Astrocyte (in vitro differentiated cells and primary cell): ENCODE measurements at regions not wholly inside any gene's neighbourhood (a gene's known extent, or its start where the extent isn't known, plus 50 kb on each side); places are given as distances from the start of the nearest gene placed in this dataset.

Experiments
- DNase-seq: peaks from one replicate; pipeline ENCODE4 v3.0.0-alpha.2; 2010; ENCODE audit warnings: low read depth
- FAIRE-seq: peaks from 2 replicates; lab custom pipeline; 2011; peaks lifted over from hg19 to GRCh38; lab: Jason Lieb, UNC
- H2AFZ ChIP-seq: 2 replicates; pipeline ENCODE4 v1.6.0; 2012; ENCODE audit warnings: low read depth, low read length, inconsistent platforms
- H3K27ac ChIP-seq: 2 replicates; pipeline ENCODE4 v1.5.1; 2011; ENCODE audit warnings: low read depth, low read length, inconsistent platforms
- H3K27me3 ChIP-seq: 2 replicates; pipeline ENCODE4 v1.6.0; 2011; ENCODE audit warnings: low read length, inconsistent platforms; ENCODE audit not compliant: insufficient read depth
- H3K36me3 ChIP-seq: 2 replicates; pipeline ENCODE4 v1.5.1; 2011; ENCODE audit warnings: low read length, inconsistent platforms; ENCODE audit not compliant: insufficient read depth
- H3K4me1 ChIP-seq: 2 replicates; pipeline ENCODE4 v1.5.1; 2011; ENCODE audit warnings: low read length, inconsistent platforms; ENCODE audit not compliant: insufficient read depth
- H3K4me2 ChIP-seq: 2 replicates; pipeline ENCODE4 v1.6.0; 2012; ENCODE audit warnings: low read length, inconsistent platforms
- H3K4me3 ChIP-seq: 2 replicates; pipeline ENCODE4 v1.5.1; 2011; ENCODE audit warnings: low read depth, mild to moderate bottlenecking, low read length, inconsistent platforms; ENCODE audit not compliant: insufficient read depth
- H3K79me2 ChIP-seq: 2 replicates; pipeline ENCODE4 v1.6.0; 2012; ENCODE audit warnings: mild to moderate bottlenecking, low read length, inconsistent platforms; ENCODE audit not compliant: insufficient read depth
- H3K9ac ChIP-seq: 2 replicates; pipeline ENCODE4 v1.6.0; 2012; ENCODE audit warnings: mild to moderate bottlenecking, low read length, inconsistent platforms
- H3K9me3 ChIP-seq: 2 replicates; pipeline ENCODE4 v1.5.1; 2012; ENCODE audit warnings: low read depth, mild to moderate bottlenecking, low read length, inconsistent platforms; ENCODE audit not compliant: insufficient read depth
- H4K20me1 ChIP-seq: 2 replicates; pipeline ENCODE4 v1.6.0; 2012; ENCODE audit warnings: low read length, inconsistent platforms; ENCODE audit not compliant: insufficient read depth
- H3K27ac Mint-ChIP-seq: one replicate; pipeline ENCODE4 v1.8.0; 2021; ENCODE audit warnings: mild to moderate bottlenecking, mixed read lengths; ENCODE audit not compliant: unreplicated experiment
- H3K27me3 Mint-ChIP-seq: one replicate; pipeline ENCODE4 v1.8.0; 2021; ENCODE audit warnings: low read depth, mixed read lengths; ENCODE audit not compliant: unreplicated experiment
- H3K36me3 Mint-ChIP-seq: one replicate; pipeline ENCODE4 v1.8.0; 2021; ENCODE audit warnings: low read depth, mixed read lengths; ENCODE audit not compliant: unreplicated experiment
- H3K4me1 Mint-ChIP-seq: one replicate; pipeline ENCODE4 v1.8.0; 2021; ENCODE audit warnings: low read depth, mixed read lengths; ENCODE audit not compliant: unreplicated experiment
- H3K4me3 Mint-ChIP-seq: one replicate; pipeline ENCODE4 v1.8.0; 2021; ENCODE audit warnings: mild to moderate bottlenecking, moderate library complexity, mixed read lengths; ENCODE audit not compliant: unreplicated experiment
- H3K9me3 Mint-ChIP-seq: one replicate; pipeline ENCODE4 v1.8.0; 2021; ENCODE audit warnings: mild to moderate bottlenecking, mixed read lengths; ENCODE audit not compliant: unreplicated experiment
- EZH2 ChIP-seq: IDR thresholded peaks from 2 replicates; pipeline ENCODE4 v1.6.1; 2012; ENCODE audit warnings: mild to moderate bottlenecking, low read length, inconsistent platforms; ENCODE audit not compliant: insufficient read depth
- TF ChIP-seq, protein P1 (sequence below): IDR thresholded peaks from 2 replicates; pipeline ENCODE4 v1.5.1; 2011; ENCODE audit warnings: low read depth, mild to moderate bottlenecking, inconsistent platforms, low read length, moderate library complexity; ENCODE audit not compliant: insufficient read depth

DNA sequence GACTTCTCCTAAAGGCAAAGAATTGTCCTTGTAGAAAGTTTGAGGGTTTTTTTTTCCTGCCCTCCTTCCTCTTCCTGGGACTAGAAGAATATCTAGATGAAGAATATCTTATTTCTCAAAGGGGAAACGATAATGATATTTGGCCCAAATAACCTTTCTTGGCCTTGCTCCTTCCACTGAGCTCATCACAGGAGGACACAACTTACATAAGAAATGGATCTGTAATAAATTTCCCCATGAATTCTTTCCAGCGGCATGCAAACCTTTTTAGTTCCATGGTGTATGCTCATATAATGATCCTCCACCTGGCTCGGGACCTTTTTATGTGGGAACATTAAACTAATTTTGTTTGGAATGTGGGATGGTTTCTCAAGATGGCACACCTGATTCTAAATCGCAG lies 304.4 kb downstream of the DMRT2 start:
- Histone ChIP-seq H3K9ac (no peak overlapping the region), H2AFZ (no peak overlapping the region), H3K4me3 (no peak overlapping the region), H3K4me2 (no peak overlapping the region), H3K36me3 (no peaks in the 10 kb centered on the region), H3K27ac (no peak overlapping the region), H3K9me3 (no peaks in the 10 kb centered on the region), H4K20me1 (no peaks in the 10 kb centered on the region), H3K27me3 (no peaks in the 10 kb centered on the region), H3K4me1 (no peaks in the 10 kb centered on the region), H3K79me2 (no peaks in the 10 kb centered on the region)
- DNase-seq (no peak), FAIRE-seq (no peak)
- peak overlapping the region; percentile 78 for H3K27ac Mint-ChIP-seq
- no peaks in the 10 kb centered on the region for H3K27me3 Mint-ChIP-seq
- H3K4me1 Mint-ChIP-seq = peaks cover 23% of the 10 kb centered on the region
- H3K4me3 Mint-ChIP-seq = no peak overlapping the region
- H3K9me3 Mint-ChIP-seq = peaks cover 6% of the 10 kb centered on the region
- H3K36me3 Mint-ChIP-seq = peaks cover 4% of the 10 kb centered on the region
- TF ChIP-seq, protein P1, sequence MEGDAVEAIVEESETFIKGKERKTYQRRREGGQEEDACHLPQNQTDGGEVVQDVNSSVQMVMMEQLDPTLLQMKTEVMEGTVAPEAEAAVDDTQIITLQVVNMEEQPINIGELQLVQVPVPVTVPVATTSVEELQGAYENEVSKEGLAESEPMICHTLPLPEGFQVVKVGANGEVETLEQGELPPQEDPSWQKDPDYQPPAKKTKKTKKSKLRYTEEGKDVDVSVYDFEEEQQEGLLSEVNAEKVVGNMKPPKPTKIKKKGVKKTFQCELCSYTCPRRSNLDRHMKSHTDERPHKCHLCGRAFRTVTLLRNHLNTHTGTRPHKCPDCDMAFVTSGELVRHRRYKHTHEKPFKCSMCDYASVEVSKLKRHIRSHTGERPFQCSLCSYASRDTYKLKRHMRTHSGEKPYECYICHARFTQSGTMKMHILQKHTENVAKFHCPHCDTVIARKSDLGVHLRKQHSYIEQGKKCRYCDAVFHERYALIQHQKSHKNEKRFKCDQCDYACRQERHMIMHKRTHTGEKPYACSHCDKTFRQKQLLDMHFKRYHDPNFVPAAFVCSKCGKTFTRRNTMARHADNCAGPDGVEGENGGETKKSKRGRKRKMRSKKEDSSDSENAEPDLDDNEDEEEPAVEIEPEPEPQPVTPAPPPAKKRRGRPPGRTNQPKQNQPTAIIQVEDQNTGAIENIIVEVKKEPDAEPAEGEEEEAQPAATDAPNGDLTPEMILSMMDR = no peak
- TF ChIP-seq EZH2 = no peak

- no peak for FAIRE-seq
- DNase-seq = no peak
- TF ChIP-seq, protein P1 = no peak
- no peak for TF ChIP-seq EZH2
- no peaks in the 10 kb centered on the region for H3K27me3 ChIP-seq
- H3K4me3 ChIP-seq = no peak overlapping the region
- H2AFZ ChIP-seq = no peak overlapping the region
- H3K27ac ChIP-seq = no peak overlapping the region
- H3K9me3 ChIP-seq = no peaks in the 10 kb centered on the region
- H3K79me2 ChIP-seq = no peaks in the 10 kb centered on the region
- no peaks in the 10 kb centered on the region for H3K4me1 ChIP-seq
- H3K36me3 ChIP-seq = no peaks in the 10 kb centered on the region
- peaks cover 4% of the 10 kb centered on the region for H3K36me3 Mint-ChIP-seq
- no peaks in the 10 kb centered on the region for H4K20me1 ChIP-seq
- no peaks in the 10 kb centered on the region for H3K27me3 Mint-ChIP-seq
- peaks cover 23% of the 10 kb centered on the region for H3K4me1 Mint-ChIP-seq
- no peak overlapping the region for H3K4me3 Mint-ChIP-seq
- no peak overlapping the region for H3K4me2 ChIP-seq
- no peak overlapping the region for H3K9ac ChIP-seq
- H3K27ac Mint-ChIP-seq = no peak overlapping the region
- peaks cover 6% of the 10 kb centered on the region for H3K9me3 Mint-ChIP-seq
Observed at GRCh38 chr9:1355656-1356055, 305.5 kb downstream of the DMRT2 start.

DNA sequence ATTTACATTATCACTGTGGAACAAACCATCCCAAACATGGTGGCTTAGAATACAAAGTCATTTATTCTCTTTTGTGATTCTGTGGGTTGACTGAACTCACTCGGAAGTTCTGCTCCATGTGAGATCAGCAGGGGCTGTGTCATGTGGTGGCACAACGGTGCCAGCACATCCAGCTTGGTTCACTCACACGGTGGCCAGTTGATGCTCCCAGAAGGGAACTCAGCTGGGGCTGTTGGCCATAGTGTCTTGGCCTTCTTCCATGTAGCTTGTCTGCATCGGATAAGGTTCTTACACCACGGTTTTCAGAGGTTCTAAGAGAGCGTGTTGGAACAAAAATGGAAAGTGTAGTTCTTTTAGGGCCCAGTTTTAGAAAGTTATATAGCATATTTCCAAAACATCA lies 312.7 kb downstream of the DMRT2 start:
- TF ChIP-seq, protein P1 = no peak
- no peak for TF ChIP-seq EZH2
- DNase-seq (no peak), FAIRE-seq (no peak)
- H3K27me3 ChIP-seq = no peaks in the 10 kb centered on the region
- no peaks in the 10 kb centered on the region for H3K36me3 ChIP-seq
- Mint-ChIP-seq H3K4me1 (peaks cover 5% of the 10 kb centered on the region), H3K4me3 (no peak overlapping the region), H3K27me3 (no peaks in the 10 kb centered on the region), H3K36me3 (no peaks in the 10 kb centered on the region), H3K9me3 (no peaks in the 10 kb centered on the region), H3K27ac (no peak overlapping the region)
- H3K4me3 ChIP-seq = no peak overlapping the region
- H3K79me2 ChIP-seq = no peaks in the 10 kb centered on the region
- H4K20me1 ChIP-seq = no peaks in the 10 kb centered on the region
- no peak overlapping the region for H3K4me2 ChIP-seq
- no peaks in the 10 kb centered on the region for H3K9me3 ChIP-seq
- H3K4me1 ChIP-seq = no peaks in the 10 kb centered on the region
- no peak overlapping the region for H3K27ac ChIP-seq
- H3K9ac ChIP-seq = no peak overlapping the region
- H2AFZ ChIP-seq = no peak overlapping the region
